HG03045 (cell line): ENCODE measurements at regions not wholly inside any gene's neighbourhood (a gene's known extent, or its start where the extent isn't known, plus 50 kb on each side); places are given as distances from the start of the nearest gene placed in this dataset.
"Not testable (repeated sequence)": the region's sequence is repeated elsewhere in the genome, so short reads cannot be mapped to it uniquely, and the experiment has no call there.

Experiments
- ATAC-seq: cut with Tn5 transposase; IDR thresholded peaks from one replicate; pipeline ENCODE4 v1.9.1; 2021; ENCODE audit warnings: mild to moderate bottlenecking, moderate library complexity; ENCODE audit not compliant: unreplicated experiment

DNA sequence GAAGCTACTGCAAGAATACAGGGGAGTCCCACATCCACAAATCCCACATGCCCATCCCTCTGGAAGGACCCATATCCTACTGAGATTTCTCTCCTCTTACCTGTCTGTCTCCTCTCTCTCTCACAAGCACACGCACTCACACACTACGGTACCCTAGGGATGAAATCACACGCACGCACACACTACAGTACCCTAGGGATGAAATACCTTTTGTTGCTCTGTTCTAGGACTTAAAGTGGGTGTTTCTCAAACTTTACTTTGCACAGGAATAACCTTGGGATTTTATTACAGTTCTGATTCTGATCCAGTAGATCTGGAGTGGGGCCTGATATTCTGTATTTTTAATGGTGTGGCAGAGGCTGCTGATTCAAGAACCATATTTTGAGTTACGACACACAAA is 622.2 kb upstream of the ZNF385D start:
- no peak for ATAC-seq

DNA sequence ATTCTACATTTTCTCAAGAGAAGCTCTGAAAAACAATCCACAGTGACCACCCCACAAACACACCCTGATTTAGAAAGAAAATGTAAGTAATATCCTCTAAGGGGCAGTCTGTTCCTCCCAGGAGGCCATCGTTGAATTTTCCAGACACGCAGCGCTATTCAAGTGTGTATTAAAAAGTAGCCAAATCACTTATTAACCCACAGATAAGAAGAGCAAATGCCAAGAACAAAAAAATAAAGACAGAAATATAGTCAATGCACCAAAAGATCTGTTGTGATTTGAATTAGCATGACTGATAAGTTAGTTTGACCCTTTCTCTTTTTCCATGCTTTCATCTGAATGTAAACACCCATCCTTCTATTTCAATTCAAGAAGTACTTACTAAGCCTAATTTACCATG is 622.8 kb upstream of the ZNF385D start:
- ATAC-seq = no peak

DNA sequence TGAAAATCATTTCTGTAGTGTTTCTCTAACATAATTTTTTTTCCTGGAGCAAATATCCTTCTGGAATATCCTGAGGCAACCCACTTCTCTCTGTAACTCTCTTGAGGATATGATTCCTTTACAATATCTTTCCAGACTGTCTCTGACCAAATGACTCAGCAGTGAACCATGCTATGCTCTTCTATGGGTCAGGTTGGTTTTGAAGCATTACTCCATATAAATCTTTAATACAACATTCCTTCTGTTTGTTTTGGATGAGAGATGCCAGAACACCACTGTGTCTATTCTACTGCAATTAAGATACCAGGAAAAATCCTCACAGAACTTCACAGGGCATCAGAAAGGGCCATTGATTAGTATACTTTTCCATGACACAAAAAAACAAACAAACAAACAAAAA is 626.4 kb upstream of the ZNF385D start:
- ATAC-seq = no peak

- ATAC-seq = no peak
Observed at GRCh38 chr3:22378869-22379268, 627.9 kb upstream of the ZNF385D start.

DNA sequence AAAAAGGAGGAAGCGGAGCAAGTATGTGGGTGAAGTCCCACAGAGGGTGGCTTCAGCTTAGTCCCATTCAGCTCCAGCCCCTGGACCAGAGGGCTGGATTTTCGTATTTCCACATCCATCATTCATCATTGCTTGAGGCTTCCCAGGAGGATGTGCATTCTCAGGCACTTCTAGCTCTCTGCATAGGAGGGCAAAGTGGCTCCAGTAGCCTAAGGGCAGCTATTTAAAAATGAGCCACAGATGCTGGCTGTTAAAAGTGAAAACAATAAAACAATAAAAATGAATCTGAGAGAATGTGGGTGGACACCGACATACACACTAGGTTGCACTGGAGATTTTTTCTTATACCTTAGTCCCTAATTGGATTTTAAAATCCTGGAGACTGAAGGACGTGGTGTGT is 629.2 kb upstream of the ZNF385D start:
- ATAC-seq = no peak

DNA sequence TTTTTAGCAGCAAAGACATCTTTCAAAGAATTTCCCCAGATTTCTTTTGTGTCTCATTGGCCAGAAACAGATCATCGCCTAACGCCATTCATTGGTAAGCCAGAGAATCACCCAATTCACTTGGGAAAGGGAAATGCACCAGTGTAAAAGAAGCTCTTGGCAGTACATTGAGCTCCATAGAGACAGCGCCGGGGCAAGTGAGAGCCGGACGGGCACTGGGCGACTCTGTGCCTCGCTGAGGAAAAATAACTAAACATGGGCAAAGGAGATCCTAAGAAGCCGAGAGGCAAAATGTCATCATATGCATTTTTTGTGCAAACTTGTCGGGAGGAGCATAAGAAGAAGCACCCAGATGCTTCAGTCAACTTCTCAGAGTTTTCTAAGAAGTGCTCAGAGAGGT is 630.6 kb upstream of the ZNF385D start:
- ATAC-seq = not testable (repeated sequence)

- ATAC-seq = no peak
Observed at GRCh38 chr3:22383285-22383684, 632.3 kb upstream of the ZNF385D start.

- ATAC-seq = no peak
Observed at GRCh38 chr3:22386107-22386506, 635.1 kb upstream of the ZNF385D start.

- ATAC-seq = no peak
Observed at GRCh38 chr3:22392286-22392685, 641.3 kb upstream of the ZNF385D start.

DNA sequence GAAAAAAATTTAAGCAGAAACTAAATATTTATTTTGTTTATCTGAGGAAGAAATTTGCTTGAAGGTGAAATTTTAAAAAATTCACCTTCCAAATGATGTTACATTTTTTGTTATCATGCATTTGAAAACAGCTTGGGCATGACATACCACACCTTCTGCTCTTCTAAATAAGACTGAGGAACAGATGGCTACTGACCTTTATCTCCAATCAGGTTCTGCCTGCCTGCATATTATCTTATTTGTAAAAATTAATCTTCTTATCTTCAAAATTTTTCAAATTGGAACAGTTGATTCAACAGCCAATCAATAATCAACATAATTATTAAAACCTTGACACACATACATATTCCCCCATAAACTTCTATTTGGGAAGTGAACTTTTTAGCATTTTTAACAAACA is 641.8 kb upstream of the ZNF385D start:
- ATAC-seq = no peak

GRCh38 chr3:22399566-22399965 is 648.6 kb upstream of the ZNF385D start:
- ATAC-seq = no peak

DNA sequence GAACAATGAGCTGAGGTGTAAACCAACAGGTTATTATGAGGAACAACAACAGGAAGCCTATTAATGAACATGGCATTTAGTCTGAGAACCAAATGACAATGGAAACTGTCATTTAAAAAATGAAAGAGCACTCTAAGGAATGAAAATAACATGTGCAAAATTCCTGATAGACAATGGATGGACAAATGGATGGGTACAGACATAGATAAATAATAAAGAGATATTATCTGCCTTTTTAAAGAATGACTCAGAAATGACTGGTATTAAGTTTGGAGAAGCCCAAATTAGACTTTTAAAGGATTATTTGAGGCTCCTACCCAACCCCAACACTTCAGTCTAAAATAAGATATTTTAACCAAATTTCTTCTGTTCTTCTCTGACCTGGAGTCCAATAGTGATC is 650.5 kb upstream of the ZNF385D start:
- ATAC-seq = no peak

DNA sequence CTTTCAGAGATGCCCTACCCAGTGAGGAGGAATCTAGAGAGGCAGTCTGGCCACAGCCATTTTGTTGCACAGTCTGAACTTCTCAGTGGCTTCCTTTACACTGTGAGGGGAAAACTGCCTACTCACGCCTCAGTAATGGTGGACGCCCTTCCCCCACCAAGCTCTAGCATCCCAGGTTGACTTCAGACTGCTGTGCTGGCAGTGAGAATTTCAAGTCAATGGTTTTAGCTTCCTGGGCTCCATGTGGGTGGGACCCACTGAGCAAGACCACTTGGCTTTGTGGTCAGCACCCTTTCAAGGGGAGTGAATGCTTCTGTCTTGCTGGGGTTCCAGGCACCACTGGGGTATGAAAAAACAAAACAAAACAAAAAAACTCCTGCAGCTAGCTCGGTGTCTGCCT is 663.2 kb upstream of the ZNF385D start:
- no peak for ATAC-seq

DNA sequence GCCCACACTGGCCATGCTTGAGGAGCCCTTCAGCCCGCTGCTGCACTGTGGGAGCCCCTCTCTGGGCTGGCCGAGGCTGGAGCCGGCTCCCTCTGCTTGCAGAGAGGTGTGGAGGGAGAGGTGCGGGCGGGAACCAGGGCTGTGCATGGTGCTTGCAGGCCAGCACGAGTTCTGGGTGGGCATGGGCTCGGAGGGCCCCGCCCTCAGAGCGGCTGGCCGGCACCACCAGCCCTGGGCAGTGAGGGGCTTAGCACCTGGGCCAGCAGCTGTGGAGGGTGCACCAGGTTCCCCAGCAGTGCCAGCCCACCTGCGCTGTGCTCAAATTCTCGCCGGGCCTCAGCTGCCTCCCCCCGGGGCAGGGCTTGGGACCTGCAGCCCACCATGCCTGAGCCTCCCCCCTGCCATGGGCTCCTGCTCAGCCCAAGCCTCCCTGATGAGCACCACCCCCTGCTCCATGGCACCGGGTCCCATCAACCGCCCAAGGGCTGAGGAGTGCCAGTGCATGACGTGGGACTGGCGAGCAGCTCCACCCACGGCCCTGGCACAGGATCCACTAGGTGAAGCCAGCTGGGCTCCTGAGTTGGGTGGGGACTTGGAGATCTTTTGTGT is 665.9 kb upstream of the ZNF385D start:
- ATAC-seq = not testable (repeated sequence)

- no peak for ATAC-seq
Observed at GRCh38 chr3:22419261-22419660, 668.3 kb upstream of the ZNF385D start.

GRCh38 chr3:22421589-22421988 is 670.6 kb upstream of the ZNF385D start:
- no peak for ATAC-seq

DNA sequence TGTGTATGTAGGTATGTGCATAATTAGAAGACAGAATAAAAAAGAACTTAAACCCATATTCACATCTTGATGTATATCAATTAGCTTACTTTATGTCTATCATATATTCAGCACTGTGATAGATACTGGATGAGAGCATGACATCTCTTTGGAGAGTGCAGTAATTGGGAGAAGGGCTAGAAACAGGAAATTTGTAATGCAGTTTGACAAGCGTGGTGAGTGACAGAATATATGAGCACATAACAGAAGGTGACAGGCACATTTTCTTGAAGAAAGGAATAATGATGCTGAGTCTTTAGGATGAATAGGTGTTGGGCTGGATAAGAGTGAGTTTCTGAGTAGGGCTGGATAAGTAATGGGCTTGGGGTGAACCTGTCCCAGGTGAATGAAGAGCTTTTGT is 680.3 kb upstream of the ZNF385D start:
- ATAC-seq = no peak

- no peak for ATAC-seq
Observed at GRCh38 chr3:22439626-22440025, 688.6 kb upstream of the ZNF385D start.

- ATAC-seq = no peak
Observed at GRCh38 chr3:22441711-22442110, 690.7 kb upstream of the ZNF385D start.

DNA sequence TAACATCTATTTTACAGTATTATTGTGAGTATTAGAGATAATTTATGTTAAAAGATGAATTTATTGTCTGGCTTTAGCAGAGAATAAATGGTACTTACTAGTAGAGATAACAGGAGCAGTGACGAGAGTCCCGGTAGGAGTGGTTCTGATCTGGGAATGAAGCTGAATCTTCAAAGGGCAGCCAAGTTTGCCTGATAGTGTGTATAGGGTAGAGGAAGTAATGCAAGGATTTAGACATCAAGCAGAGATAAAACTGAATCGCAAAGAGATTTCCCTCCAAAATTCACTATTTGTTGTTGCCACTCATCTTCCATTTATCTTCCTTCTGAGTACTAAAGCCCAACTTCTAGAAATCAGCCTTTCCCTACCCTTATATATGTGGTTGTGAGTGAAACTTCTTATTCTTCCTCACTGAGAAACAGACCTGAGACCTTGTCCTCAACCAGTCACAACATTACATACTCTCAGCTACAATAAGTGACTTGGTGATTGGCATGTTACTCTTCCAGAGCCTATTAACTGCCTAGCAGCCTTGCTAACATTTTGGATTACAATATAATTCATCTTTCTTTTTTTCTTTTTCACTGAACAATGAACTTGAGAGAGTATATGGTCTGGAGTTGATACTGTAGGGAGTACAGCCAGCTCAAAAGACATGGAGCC is 692.7 kb upstream of the ZNF385D start:
- ATAC-seq = no peak

- not testable (repeated sequence) for ATAC-seq
Observed at GRCh38 chr3:22445336-22445735, 694.3 kb upstream of the ZNF385D start.

DNA sequence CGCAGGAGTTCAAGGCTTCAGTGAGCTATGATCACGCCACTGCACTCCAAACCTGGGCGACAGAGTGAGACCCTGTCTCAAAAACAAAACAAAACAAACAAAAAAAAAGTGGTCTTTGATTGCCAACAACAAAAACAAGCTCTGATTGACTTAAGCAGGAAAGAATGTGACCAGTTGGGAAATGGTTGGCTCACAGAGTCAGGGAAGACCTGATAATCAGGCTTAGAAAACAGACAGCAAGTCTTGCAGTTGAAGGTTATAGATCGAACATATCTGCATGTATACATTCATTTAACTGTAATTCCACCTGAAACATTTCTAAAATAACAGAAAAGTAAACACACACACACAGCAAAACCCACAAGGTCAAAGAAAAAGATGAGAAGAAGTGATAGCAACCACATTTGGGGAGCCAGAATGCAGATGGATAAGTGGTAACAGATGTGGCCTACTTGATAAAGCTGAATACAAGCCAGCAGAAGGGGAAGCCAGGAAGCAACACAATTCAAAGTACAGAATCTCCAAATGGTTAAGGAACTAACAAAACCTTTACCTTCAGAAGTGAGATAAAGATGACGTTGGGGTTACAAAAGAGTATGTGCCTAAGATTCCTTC is 699.9 kb upstream of the ZNF385D start:
- no peak for ATAC-seq

DNA sequence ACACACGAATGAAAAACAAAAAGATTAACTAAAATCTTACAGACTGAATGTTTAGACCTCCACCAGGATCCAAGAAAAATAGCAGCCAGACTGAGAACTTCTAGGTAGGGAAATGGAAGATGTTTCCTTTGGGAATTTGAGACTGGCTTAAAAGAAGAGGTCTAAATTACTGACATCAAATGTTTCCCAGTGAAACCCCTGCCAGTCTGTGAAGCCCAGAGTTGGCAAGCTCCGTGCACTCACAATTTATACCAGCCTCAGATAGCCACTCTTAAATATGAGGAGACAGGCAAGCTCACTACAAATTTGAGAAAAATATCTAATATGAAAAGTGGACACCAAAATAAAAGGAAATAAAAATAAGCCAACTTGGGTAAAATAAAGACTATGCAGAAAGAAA is 700.5 kb upstream of the ZNF385D start:
- no peak for ATAC-seq
